Cardiac fibroblast (primary cell): ENCODE measurements at regions not wholly inside any gene's neighbourhood (a gene's known extent, or its start where the extent isn't known, plus 50 kb on each side); places are given as distances from the start of the nearest gene placed in this dataset.
"Not testable (repeated sequence)": the region's sequence is repeated elsewhere in the genome, so short reads cannot be mapped to it uniquely, and the experiment has no call there.

ENCODE experiments used
- DNase-seq, 2 donors: peaks; one replicate each; pipeline versions ENCODE4 v3.0.0 to v3.0.0-alpha.2; 2010; ENCODE audit warnings: low read depth in 2 of 2
- H3K4me3 ChIP-seq, 2 donors: replicated peaks in 1 of 2; 1 replicate in 1 of 2; 2 replicates in 1 of 2; pipeline ENCODE4 v1.5.1; 2011; ENCODE audit warnings: low read depth in 2 of 2, low read length in 2 of 2, mild to moderate bottlenecking in 2 of 2, moderate library complexity in 1 of 2
- TF ChIP-seq, protein P1 (sequence below): IDR thresholded peaks from one replicate; pipeline ENCODE4 v1.5.1; 2011; ENCODE audit warnings: low read depth, mild to moderate bottlenecking, low read length, inconsistent platforms

- TF ChIP-seq, protein P1, sequence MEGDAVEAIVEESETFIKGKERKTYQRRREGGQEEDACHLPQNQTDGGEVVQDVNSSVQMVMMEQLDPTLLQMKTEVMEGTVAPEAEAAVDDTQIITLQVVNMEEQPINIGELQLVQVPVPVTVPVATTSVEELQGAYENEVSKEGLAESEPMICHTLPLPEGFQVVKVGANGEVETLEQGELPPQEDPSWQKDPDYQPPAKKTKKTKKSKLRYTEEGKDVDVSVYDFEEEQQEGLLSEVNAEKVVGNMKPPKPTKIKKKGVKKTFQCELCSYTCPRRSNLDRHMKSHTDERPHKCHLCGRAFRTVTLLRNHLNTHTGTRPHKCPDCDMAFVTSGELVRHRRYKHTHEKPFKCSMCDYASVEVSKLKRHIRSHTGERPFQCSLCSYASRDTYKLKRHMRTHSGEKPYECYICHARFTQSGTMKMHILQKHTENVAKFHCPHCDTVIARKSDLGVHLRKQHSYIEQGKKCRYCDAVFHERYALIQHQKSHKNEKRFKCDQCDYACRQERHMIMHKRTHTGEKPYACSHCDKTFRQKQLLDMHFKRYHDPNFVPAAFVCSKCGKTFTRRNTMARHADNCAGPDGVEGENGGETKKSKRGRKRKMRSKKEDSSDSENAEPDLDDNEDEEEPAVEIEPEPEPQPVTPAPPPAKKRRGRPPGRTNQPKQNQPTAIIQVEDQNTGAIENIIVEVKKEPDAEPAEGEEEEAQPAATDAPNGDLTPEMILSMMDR, result no peak
- H3K4me3 ChIP-seq, result no peak overlapping the region
Measured at GRCh38 chrX:906586-906985, 276.0 kb downstream of the SHOX start.

GRCh38 chrX:905848-906566 lies 275.4 kb downstream of the SHOX start:
- H3K4me3 ChIP-seq, result no peak overlapping the region
- TF ChIP-seq, protein P1, result no peak
- DNase-seq, result no peak

More at GRCh38 chrX:906586-906985, 276.0 kb downstream of the SHOX start:
- DNase-seq, result no peak

DNA sequence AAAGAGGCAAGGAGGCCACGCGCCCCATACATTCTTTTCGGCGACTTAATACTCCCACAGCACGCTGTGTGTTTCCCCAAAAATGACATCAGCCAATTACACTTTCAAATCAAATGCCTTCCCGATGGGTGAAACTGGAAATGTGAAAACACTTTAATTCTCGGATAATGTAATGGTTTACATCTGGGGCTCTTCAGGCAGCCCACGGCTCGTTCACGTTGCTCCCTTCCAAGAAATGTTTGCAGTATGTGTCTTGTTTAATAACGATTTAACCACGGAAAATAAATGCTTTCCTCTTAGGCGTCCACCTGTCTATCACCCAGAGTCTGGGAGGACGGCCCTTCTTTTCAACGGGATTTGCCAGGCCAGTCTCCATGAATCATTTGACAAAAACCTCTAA lies 272.5 kb downstream of the SHOX start:
- TF ChIP-seq, protein P1, result no peak
- no peak overlapping the region for H3K4me3 ChIP-seq
- DNase-seq, result no peak

DNA sequence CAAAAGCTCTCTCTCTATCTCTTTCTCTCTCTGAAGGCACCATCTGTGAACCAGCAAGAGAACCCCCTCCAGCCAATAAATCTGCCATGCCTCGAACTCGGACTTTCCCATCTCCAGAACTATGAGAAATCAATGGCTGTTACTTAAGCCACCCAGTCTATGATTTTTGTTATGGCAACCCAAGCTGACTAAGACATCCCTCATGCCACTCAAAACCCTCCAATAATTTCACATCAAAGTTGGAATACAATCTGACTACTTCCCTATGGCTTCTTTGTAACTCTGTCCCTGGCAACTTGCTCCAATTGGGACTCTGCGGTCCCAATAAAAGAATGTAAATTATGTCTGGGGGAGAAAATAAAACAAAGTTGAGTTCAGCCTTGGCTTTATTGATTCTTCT lies 265.7 kb downstream of the SHOX start:
- TF ChIP-seq, protein P1, result no peak
- H3K4me3 ChIP-seq, result no peak overlapping the region

DNA sequence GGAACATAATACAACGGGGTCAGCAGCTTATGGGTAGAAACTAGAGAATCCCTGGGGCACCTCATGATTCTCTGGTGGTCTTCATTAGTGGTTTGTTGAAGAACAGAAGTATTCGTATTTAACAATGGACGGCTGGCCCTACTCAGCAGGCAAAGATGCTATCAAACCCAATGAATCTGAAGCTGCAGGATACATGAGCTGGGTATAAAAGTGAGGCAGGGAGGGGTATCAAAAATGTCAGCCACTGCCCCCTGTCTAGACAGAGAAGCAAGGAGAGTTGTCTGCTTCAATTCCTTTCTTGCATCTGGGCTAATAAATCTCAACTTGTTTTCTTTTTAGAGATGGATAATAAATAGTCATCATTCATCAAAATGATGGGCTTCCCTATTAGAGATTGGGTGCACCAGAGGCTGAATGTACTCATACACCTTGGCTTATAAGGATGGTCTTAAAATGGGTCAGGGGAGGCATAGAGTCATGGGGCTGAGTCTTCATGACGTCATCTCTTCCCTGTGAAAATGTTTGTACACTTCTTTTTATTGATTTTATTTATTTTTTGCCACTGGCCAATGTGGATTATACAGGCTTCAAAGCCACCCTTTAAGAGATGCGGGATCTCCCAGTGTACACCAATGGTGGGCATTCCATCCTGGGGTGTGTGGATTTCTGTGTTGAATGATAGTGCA lies 259.5 kb downstream of the SHOX start:
- H3K4me3 ChIP-seq, result no peak overlapping the region
- TF ChIP-seq, protein P1, result no peak
- DNase-seq, result no peak

More for the DNA sequence above, 265.7 kb downstream of the SHOX start:
- no peak for DNase-seq

DNA sequence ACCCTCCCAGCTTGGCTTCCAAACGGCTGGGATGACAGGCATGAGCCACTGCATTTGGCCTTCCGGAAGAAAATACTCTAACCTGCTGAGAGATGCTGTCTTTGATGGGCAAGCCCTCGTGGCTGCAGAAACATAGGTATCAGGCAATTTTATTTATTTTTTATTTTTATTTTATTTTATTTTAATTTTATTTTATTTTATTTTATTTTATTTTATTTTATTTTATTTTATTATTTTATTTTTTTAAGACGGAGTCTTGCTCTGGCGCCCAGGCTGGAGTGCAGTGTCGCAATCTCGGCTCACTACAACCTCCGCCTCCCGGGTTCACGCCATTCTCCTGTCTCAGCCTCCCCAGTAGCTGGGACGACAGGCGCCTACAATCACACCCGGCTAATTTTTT lies 257.1 kb downstream of the SHOX start:
- not testable (repeated sequence) for DNase-seq, H3K4me3 ChIP-seq

DNA sequence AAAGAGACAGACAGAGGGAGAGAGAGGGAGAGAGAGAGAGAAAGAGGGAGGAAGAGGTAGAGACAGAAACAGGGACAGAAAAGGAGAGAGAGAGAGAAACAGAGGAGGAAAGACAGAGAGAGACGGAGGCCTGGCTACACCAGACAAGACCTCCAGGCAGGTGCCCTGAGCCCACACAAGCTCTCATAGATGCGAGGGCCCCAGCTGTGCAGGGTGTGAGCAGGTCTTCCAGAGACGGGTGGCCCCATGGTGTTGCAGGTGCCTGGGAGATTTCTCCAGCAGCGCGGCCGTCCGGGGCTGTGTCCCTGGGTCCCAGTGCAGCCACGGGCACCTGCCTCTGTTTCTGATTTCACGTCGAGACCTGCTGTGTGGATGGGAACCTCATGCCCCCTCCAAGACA lies 253.0 kb downstream of the SHOX start:
- TF ChIP-seq, protein P1, result no peak
- no peak for DNase-seq
- H3K4me3 ChIP-seq, result no peak overlapping the region

DNA sequence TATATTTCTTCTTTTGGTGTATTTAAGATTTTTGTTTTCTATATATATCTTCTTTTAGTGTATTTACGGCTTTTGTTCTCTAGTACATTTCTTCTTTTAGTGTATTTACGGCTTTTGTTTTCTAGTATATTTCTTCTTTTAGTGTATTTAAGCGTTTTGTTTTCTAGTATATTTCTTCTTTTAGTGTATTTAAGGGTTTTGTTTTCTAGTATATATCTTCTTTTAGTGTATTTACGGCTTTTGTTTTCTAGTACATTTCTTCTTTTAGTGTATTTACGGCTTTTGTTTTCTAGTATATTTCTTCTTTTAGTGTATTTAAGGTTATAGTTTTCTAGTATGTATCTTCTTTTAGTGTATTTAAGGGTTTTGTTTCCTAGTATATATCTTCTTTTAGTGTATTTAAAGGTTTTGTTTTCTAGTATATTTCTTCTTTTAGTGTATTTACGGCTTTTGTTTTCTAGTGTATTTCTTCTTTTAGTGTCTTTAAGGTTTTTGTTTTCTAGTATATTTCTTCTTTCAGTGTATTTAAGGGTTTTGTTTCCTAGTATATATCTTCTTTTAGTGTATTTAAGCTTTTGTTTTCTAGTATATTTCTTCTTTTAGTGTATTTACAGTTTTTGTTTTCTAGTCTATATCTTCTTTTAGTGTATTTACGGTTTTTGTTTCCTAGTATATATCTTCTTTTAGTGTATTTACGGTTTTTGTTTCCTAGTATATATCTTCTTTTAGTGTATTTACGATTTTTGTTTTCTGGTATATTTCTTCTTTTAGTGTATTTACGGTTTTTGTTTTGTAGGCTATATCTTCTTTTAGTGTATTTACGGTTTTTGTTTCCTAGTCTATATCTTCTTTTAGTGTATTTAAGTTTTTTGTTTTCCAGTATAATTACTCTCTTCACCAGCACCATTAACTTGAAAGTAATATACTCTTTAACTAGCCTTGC lies 249.4 kb downstream of the SHOX start:
- not testable (repeated sequence) for H3K4me3 ChIP-seq, DNase-seq
